ENCODE measurements at regions not wholly inside any gene's neighbourhood (a gene's known extent, or its start where the extent isn't known, plus 50 kb on each side); places are given as distances from the start of the nearest gene placed in this dataset.

GRCh38 chr10:6320320-6321010, 117.7 kb downstream of the PFKFB3 start:
- H4K20me1 ChIP-seq (ENCODE audit: insufficient read depth, low read length), result no peaks in the 10 kb centered on the region
- H3K27ac ChIP-seq (ENCODE audit: low read length), result no peak overlapping the region
- no peak overlapping the region for H3K4me3 ChIP-seq (ENCODE audit: low read depth in 1 of 2, low read length in 2 of 2)
- H3K4me1 ChIP-seq (ENCODE audit: insufficient read depth, low read length), result no peaks in the 10 kb centered on the region
- TF ChIP-seq CTCF (IDR thresholded peaks at IDR 0.05; ENCODE audit: borderline replicate concordance, extremely low read depth, low read length, poor library complexity, severe bottlenecking), result no peak
- TF ChIP-seq EZH2 (IDR thresholded peaks at IDR 0.05; ENCODE audit: borderline replicate concordance, low read depth, low read length, severe bottlenecking), result no peak
- DNase-seq (no peak), ATAC-seq (ENCODE audit: insufficient read depth, low read depth) (no peak)
- H2AFZ ChIP-seq (ENCODE audit: low read depth, low read length), result no peak overlapping the region
- H3K9ac ChIP-seq (ENCODE audit: low read depth, low read length), result no peak overlapping the region
- H3K9me3 ChIP-seq (ENCODE audit: insufficient read depth, low read length, severe bottlenecking), result no peaks in the 10 kb centered on the region
- H3K27me3 ChIP-seq (ENCODE audit: insufficient read depth, low read length, poor library complexity), result no peaks in the 10 kb centered on the region
- no peaks in the 10 kb centered on the region for H3K36me3 ChIP-seq (ENCODE audit: insufficient read depth, low read length)
- no peak overlapping the region for H3K4me2 ChIP-seq (ENCODE audit: insufficient read depth, low read length)
- H3K79me2 ChIP-seq (ENCODE audit: insufficient read depth, low read length), result no peaks in the 10 kb centered on the region

GRCh38 chr10:6321880-6322279, 119.1 kb downstream of the PFKFB3 start:
- no peak for ATAC-seq (ENCODE audit: insufficient read depth, low read depth)
- no peaks in the 10 kb centered on the region for H3K79me2 ChIP-seq (ENCODE audit: insufficient read depth, low read length)
- H3K4me1 ChIP-seq (ENCODE audit: insufficient read depth, low read length), result no peaks in the 10 kb centered on the region
- H3K9me3 ChIP-seq (ENCODE audit: insufficient read depth, low read length, severe bottlenecking), result no peaks in the 10 kb centered on the region
- H3K27me3 ChIP-seq (ENCODE audit: insufficient read depth, low read length, poor library complexity), result no peaks in the 10 kb centered on the region
- H2AFZ ChIP-seq (ENCODE audit: low read depth, low read length), result no peak overlapping the region
- H4K20me1 ChIP-seq (ENCODE audit: insufficient read depth, low read length), result no peaks in the 10 kb centered on the region
- no peak for TF ChIP-seq EZH2 (IDR thresholded peaks at IDR 0.05; ENCODE audit: borderline replicate concordance, low read depth, low read length, severe bottlenecking)
- TF ChIP-seq CTCF (IDR thresholded peaks at IDR 0.05; ENCODE audit: borderline replicate concordance, extremely low read depth, low read length, poor library complexity, severe bottlenecking), result no peak
- H3K4me2 ChIP-seq (ENCODE audit: insufficient read depth, low read length), result no peak overlapping the region
- H3K27ac ChIP-seq (ENCODE audit: low read length), result no peak overlapping the region
- no peaks in the 10 kb centered on the region for H3K36me3 ChIP-seq (ENCODE audit: insufficient read depth, low read length)
- H3K9ac ChIP-seq (ENCODE audit: low read depth, low read length), result no peak overlapping the region
- DNase-seq, result no peak
- H3K4me3 ChIP-seq (ENCODE audit: low read depth in 1 of 2, low read length in 2 of 2), result no peak overlapping the region

- H3K27me3 ChIP-seq (ENCODE audit: insufficient read depth, low read length, poor library complexity), result no peaks in the 10 kb centered on the region
- no peak overlapping the region for H3K4me2 ChIP-seq (ENCODE audit: insufficient read depth, low read length)
- no peaks in the 10 kb centered on the region for H3K4me1 ChIP-seq (ENCODE audit: insufficient read depth, low read length)
- H4K20me1 ChIP-seq (ENCODE audit: insufficient read depth, low read length), result no peaks in the 10 kb centered on the region
- no peak for DNase-seq
- H3K27ac ChIP-seq (ENCODE audit: low read length), result no peak overlapping the region
- H3K9ac ChIP-seq (ENCODE audit: low read depth, low read length), result no peak overlapping the region
- H3K79me2 ChIP-seq (ENCODE audit: insufficient read depth, low read length), result no peaks in the 10 kb centered on the region
- no peak overlapping the region for H3K4me3 ChIP-seq (ENCODE audit: low read depth in 1 of 2, low read length in 2 of 2)
- no peak for TF ChIP-seq CTCF (IDR thresholded peaks at IDR 0.05; ENCODE audit: borderline replicate concordance, extremely low read depth, low read length, poor library complexity, severe bottlenecking)
- TF ChIP-seq EZH2 (IDR thresholded peaks at IDR 0.05; ENCODE audit: borderline replicate concordance, low read depth, low read length, severe bottlenecking), result no peak
- H3K36me3 ChIP-seq (ENCODE audit: insufficient read depth, low read length), result no peaks in the 10 kb centered on the region
- H3K9me3 ChIP-seq (ENCODE audit: insufficient read depth, low read length, severe bottlenecking), result no peaks in the 10 kb centered on the region
- no peak for ATAC-seq (ENCODE audit: insufficient read depth, low read depth)
- no peak overlapping the region for H2AFZ ChIP-seq (ENCODE audit: low read depth, low read length)
These were observed 120.1 kb downstream of the PFKFB3 start for GRCh38 chr10:6322805-6323204.
